HL-60 (cell line): ENCODE measurements at regions not wholly inside any gene's neighbourhood (a gene's known extent, or its start where the extent isn't known, plus 50 kb on each side); places are given as distances from the start of the nearest gene placed in this dataset.

Experiments used
- DNase-seq, 2 experiments: peaks; one replicate each; pipeline ENCODE4 v3.0.0-alpha.2; 2010 to 2020; ENCODE audit warnings: low read depth in 1 of 2, low spot score in 1 of 2
- H3K27ac ChIP-seq: fragments of 250-450 bp; sonication (Bioruptor Pico); replicated peaks from 2 replicates; pipeline ENCODE4 v1.5.1; 2020; ENCODE audit warnings: mild to moderate bottlenecking, moderate library complexity
- H3K27me3 ChIP-seq: fragments of 250-450 bp; sonication (Bioruptor Pico); 2 replicates; pipeline ENCODE4 v1.5.1; 2021; ENCODE audit warnings: mild to moderate bottlenecking, moderate library complexity; ENCODE audit not compliant: insufficient read depth, poor library complexity, severe bottlenecking
- H3K4me3 ChIP-seq: replicated peaks from 2 replicates; pipeline ENCODE4 v1.5.1; 2011; ENCODE audit warnings: mild to moderate bottlenecking, control low read depth, low read length; ENCODE audit not compliant: insufficient read depth
- GABPA ChIP-seq: IDR thresholded peaks from 2 replicates; pipeline ENCODE4 v1.6.1; 2012; ENCODE audit warnings: low read depth
- POLR2AphosphoS5 ChIP-seq: IDR thresholded peaks from 2 replicates; pipeline ENCODE4 v1.6.1; 2012; ENCODE audit warnings: low read depth
- SPI1 ChIP-seq: IDR thresholded peaks from 2 replicates; pipeline ENCODE4 v1.6.1; 2012; ENCODE audit warnings: low read depth, mild to moderate bottlenecking, borderline replicate concordance
- TF ChIP-seq, protein P1 (sequence below): IDR thresholded peaks from one replicate; pipeline ENCODE4 v1.5.1; 2011; ENCODE audit warnings: low read length, control low read depth, inconsistent platforms; ENCODE audit not compliant: insufficient read depth
- TF ChIP-seq, protein P2 (sequence below): IDR thresholded peaks from 2 replicates; pipeline ENCODE4 v1.6.1; 2012; ENCODE audit warnings: low read depth; ENCODE audit not compliant: insufficient replicate concordance

DNA sequence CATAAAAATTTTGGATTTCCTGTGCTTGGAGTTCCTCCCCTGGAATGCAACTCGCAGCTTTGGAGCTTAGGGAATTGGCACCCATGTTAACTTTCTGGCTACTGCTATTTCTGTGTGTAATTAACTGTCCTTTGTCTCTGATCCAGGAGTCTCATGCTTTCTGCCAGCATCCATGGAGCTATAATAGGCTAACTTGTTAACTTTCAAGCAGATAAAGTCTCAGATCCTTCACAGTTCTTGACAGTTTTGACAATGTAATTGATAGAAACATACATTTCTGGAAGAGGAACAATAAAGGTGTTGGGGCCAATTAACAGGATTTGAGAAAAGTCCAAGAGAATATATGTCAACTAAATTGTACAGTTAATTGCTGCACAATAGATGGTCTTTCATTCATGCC lies 290.2 kb upstream of the PRDM9 start:
- H3K27ac ChIP-seq = no peak overlapping the region
- TF ChIP-seq, protein P1, sequence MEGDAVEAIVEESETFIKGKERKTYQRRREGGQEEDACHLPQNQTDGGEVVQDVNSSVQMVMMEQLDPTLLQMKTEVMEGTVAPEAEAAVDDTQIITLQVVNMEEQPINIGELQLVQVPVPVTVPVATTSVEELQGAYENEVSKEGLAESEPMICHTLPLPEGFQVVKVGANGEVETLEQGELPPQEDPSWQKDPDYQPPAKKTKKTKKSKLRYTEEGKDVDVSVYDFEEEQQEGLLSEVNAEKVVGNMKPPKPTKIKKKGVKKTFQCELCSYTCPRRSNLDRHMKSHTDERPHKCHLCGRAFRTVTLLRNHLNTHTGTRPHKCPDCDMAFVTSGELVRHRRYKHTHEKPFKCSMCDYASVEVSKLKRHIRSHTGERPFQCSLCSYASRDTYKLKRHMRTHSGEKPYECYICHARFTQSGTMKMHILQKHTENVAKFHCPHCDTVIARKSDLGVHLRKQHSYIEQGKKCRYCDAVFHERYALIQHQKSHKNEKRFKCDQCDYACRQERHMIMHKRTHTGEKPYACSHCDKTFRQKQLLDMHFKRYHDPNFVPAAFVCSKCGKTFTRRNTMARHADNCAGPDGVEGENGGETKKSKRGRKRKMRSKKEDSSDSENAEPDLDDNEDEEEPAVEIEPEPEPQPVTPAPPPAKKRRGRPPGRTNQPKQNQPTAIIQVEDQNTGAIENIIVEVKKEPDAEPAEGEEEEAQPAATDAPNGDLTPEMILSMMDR = no peak
- TF ChIP-seq GABPA (no peak), POLR2AphosphoS5 (no peak), SPI1 (no peak)
- TF ChIP-seq, protein P2, sequence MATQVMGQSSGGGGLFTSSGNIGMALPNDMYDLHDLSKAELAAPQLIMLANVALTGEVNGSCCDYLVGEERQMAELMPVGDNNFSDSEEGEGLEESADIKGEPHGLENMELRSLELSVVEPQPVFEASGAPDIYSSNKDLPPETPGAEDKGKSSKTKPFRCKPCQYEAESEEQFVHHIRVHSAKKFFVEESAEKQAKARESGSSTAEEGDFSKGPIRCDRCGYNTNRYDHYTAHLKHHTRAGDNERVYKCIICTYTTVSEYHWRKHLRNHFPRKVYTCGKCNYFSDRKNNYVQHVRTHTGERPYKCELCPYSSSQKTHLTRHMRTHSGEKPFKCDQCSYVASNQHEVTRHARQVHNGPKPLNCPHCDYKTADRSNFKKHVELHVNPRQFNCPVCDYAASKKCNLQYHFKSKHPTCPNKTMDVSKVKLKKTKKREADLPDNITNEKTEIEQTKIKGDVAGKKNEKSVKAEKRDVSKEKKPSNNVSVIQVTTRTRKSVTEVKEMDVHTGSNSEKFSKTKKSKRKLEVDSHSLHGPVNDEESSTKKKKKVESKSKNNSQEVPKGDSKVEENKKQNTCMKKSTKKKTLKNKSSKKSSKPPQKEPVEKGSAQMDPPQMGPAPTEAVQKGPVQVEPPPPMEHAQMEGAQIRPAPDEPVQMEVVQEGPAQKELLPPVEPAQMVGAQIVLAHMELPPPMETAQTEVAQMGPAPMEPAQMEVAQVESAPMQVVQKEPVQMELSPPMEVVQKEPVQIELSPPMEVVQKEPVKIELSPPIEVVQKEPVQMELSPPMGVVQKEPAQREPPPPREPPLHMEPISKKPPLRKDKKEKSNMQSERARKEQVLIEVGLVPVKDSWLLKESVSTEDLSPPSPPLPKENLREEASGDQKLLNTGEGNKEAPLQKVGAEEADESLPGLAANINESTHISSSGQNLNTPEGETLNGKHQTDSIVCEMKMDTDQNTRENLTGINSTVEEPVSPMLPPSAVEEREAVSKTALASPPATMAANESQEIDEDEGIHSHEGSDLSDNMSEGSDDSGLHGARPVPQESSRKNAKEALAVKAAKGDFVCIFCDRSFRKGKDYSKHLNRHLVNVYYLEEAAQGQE = no peak
- no peak for DNase-seq
- no peak overlapping the region for H3K4me3 ChIP-seq
- H3K27me3 ChIP-seq = no peaks in the 10 kb centered on the region

DNA sequence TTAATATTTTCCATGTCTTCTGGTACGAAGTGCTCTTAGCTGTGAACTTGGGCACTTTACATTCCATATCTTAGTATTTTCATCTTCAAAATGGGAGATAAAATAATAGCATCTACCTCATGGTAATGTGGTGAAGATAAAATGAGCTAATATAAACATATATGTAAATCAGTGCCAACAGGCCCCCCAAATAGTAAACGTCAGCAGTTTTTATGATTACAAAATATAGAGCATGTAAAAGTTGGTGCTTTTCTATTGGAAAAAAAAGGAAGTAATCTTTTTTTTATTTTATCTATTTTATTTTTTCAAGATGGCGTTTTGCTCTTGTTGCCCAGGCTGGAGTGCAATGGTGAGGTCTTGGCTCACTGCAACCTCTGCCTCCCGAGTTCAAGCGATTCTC lies 291.1 kb upstream of the PRDM9 start:
- Histone ChIP-seq H3K4me3 (no peak overlapping the region), H3K27ac (no peak overlapping the region), H3K27me3 (no peaks in the 10 kb centered on the region)
- DNase-seq = no peak
- TF ChIP-seq SPI1 = no peak
- no peak for TF ChIP-seq POLR2AphosphoS5
- TF ChIP-seq, protein P2 = no peak
- TF ChIP-seq GABPA = no peak
- TF ChIP-seq, protein P1 = no peak

DNA sequence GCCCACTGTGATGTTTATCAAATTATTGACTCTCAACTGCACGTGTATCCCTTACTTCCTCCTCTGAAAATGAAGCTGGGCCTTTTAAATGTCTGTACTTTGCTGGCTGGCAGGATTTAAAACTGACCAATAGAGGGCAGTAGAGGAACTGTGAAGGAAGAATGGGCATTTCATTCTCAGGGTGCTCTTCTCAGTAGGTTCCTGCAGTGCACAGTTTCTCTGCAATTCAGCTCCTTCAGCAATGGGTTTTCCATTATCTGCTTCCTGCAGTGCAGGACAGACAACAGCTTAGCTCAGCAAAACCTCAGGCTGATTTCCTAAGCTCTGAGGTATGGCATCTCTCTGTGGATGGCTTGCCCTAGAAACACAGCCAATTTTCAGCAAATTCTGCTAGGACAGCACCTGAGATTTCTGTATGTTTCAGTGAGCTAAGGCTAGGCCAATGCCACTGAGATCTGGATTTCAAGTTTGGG lies 298.4 kb upstream of the PRDM9 start:
- TF ChIP-seq POLR2AphosphoS5 = no peak
- TF ChIP-seq, protein P1 = peak; percentile 70
- DNase-seq = peak; percentile 35 to 50
- H3K4me3 ChIP-seq = no peak overlapping the region
- no peaks in the 10 kb centered on the region for H3K27me3 ChIP-seq
- no peak overlapping the region for H3K27ac ChIP-seq

DNA sequence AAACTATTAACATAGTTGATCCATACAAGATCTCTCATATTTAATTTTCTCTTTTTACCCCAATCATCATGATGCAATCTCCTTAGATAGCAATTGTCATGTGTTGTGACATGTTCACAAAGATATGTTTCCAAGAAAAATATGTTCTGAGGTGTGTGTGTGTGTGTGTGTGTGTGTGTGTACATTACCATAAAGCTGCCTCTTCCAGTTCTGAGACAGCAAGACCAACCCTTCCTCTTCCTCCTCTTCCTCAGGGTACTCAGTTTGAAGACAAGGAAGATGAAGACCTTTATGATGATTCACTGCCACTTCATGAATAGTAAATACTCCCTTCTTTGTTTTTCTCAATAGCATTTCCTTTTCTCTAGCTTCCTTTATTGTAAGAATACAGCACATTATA lies 303.3 kb upstream of the PRDM9 start:
- H3K4me3 ChIP-seq = no peak overlapping the region
- H3K27me3 ChIP-seq = no peaks in the 10 kb centered on the region
- no peak overlapping the region for H3K27ac ChIP-seq
- no peak for DNase-seq
- no peak for TF ChIP-seq SPI1
